Testis (tissue), 2 donors: ENCODE measurements at regions not wholly inside any gene's neighbourhood (a gene's known extent, or its start where the extent isn't known, plus 50 kb on each side); places are given as distances from the start of the nearest gene placed in this dataset.

Experiments used
- DNase-seq: peaks from one replicate; pipeline ENCODE4 v3.0.0-alpha.2; 2019
- H3K27ac ChIP-seq, 2 donors: fragments of 200-600 bp; sonication (generic); one replicate each; pipeline ENCODE4 v1.5.1; 2019
- H3K27me3 ChIP-seq: fragments of 200-600 bp; sonication (generic); one replicate; pipeline ENCODE4 v1.5.1; 2019
- H3K36me3 ChIP-seq: fragments of 200-600 bp; sonication (generic); one replicate; pipeline ENCODE4 v1.5.1; 2017; ENCODE audit warnings: low read depth; ENCODE audit errors: missing control alignments
- H3K4me1 ChIP-seq: fragments of 200-600 bp; sonication (generic); one replicate; pipeline ENCODE4 v1.5.1; 2019
- H3K4me3 ChIP-seq, 2 donors: fragments of 200-600 bp; sonication (generic); one replicate each; pipeline ENCODE4 v1.5.1; 2017 to 2019
- H3K9me3 ChIP-seq: fragments of 200-600 bp; sonication (generic); one replicate; pipeline ENCODE4 v1.5.1; 2017
- POLR2A ChIP-seq: fragments of 450-650 bp; IDR thresholded peaks from one replicate; pipeline ENCODE4 v1.6.1; 2017; ENCODE audit warnings: antibody characterized with exemption, mild to moderate bottlenecking, moderate library complexity
- WGBS, 2 donors: methylation state at CpG; one replicate each; pipeline ENCODE4 v1.1.5; 2018; 5-methylcytosine and 5-hydroxymethylcytosine counted together
- intact Hi-C: fragments of 100-400 bp; cut with DNase I; formaldehyde crosslinking; loops from one replicate; pipeline ENCODE4 v1.15.1; 2023; ENCODE audit warnings: low total_unique reads
- TF ChIP-seq, protein P1 (sequence below), 3 experiments: fragments of 450-650 bp in 2 of 3; fragments of 200-600 bp in 1 of 3; sonication (generic) in 1 of 3; IDR thresholded peaks; one replicate each; pipeline ENCODE4 v1.5.1; 2016 to 2019; ENCODE audit warnings: antibody characterized with exemption in 3 of 3, mild to moderate bottlenecking in 2 of 3, moderate library complexity in 1 of 3

DNA sequence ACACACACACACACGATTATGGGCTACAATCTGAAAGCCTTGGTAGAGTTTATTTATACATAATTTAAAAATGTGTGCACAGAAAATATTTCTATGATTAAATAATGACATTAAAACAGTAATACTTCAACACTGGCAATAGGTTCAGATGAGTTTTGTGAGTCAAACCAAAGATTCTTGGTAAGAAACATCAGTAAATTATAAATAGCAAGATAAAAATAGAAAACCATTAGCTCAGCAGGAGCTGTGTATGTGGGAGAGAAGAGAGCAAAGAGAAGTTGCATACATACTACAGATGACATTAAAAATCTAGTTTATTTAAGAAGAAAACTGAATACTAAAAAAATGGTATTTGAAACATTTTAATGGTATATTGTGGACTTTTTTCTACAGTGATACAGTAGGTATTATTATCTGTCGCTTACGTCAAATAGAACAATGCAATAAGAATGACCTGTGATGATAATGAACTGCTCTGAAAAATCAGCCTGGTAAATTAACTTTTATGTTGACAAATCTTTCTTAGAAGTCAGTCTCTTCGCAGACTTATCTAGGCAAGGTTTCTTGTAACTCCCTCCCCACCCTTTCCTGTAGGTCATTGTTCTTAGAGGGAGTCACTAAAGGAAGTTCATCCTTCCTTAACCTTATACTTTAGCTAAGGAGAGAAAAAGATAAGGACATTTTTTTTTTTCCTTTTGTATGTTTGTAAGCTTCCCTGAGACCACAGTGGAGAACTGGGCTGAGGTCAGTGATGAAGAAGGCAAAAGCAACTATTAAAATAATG, 149.3 kb downstream of the GJA1 start:
- DNase-seq, result no peak
- no peak for TF ChIP-seq POLR2A
- TF ChIP-seq, protein P1, sequence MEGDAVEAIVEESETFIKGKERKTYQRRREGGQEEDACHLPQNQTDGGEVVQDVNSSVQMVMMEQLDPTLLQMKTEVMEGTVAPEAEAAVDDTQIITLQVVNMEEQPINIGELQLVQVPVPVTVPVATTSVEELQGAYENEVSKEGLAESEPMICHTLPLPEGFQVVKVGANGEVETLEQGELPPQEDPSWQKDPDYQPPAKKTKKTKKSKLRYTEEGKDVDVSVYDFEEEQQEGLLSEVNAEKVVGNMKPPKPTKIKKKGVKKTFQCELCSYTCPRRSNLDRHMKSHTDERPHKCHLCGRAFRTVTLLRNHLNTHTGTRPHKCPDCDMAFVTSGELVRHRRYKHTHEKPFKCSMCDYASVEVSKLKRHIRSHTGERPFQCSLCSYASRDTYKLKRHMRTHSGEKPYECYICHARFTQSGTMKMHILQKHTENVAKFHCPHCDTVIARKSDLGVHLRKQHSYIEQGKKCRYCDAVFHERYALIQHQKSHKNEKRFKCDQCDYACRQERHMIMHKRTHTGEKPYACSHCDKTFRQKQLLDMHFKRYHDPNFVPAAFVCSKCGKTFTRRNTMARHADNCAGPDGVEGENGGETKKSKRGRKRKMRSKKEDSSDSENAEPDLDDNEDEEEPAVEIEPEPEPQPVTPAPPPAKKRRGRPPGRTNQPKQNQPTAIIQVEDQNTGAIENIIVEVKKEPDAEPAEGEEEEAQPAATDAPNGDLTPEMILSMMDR (IDR thresholded peaks at IDR 0.05), result no peak
- H3K4me3 ChIP-seq, result no peak overlapping the region
- H3K36me3 ChIP-seq, result no peaks in the 10 kb centered on the region
- no peaks in the 10 kb centered on the region for H3K9me3 ChIP-seq
- no peaks in the 10 kb centered on the region for H3K27me3 ChIP-seq
- no peak overlapping the region for H3K27ac ChIP-seq
- peaks cover 5% of the 10 kb centered on the region for H3K4me1 ChIP-seq
- 54 to 60% methylated on average over 4 of the region's 4 CpGs for WGBS, 2 donors
- intact Hi-C loops, result no loop called here

DNA sequence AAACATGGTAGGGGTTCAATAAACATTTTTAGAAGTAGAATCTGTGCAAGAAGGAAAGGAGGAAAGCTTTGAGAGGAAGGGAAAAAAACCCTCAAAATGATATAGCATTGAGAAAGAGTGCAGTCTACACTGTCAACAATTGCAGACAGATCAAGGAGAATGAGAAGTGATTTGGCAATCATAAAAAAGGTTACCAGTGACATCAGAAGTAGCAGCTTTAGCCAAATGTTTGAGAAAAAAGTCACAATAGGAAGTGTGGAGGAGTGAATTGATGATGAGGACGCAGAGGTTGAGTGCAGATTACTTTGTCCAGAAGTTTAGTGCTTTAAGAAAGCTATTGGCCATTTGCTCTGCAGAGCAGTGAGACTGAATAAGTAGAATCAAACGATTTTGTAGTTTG, 155.0 kb downstream of the GJA1 start:
- Histone ChIP-seq H3K36me3 (no peaks in the 10 kb centered on the region), H3K4me3 (no peak overlapping the region), H3K27ac (no peak overlapping the region), H3K9me3 (no peaks in the 10 kb centered on the region), H3K27me3 (no peaks in the 10 kb centered on the region), H3K4me1 (no peaks in the 10 kb centered on the region)
- 40 to 48% methylated on average over 2 of the region's 2 CpGs for WGBS, 2 donors
- TF ChIP-seq, protein P1 (IDR thresholded peaks at IDR 0.05), result no peak
- no peak for TF ChIP-seq POLR2A
- DNase-seq, result no peak
- intact Hi-C loops, result no loop called here

DNA sequence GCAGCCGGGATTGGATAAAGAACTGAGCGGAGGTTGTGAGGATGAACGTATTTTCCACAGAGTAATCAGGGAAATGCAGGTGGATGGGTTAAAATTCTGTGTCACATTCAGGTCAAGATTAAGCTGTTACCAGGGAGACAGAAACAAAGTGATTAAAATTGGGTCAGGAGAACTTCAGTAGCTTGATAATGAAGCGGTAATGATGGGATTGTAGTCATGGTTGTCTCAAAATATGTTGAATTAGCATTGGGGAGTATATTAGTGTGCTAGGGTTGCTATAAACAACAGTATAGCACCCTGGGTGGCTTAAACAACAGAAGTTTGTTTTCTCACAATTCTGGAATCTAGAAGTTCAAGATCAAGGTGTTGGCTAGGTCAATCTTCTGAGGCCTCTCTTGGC, 155.5 kb downstream of the GJA1 start:
- 61 to 81% methylated on average over 4 of the region's 4 CpGs for WGBS, 2 donors
- Histone ChIP-seq H3K4me1 (no peaks in the 10 kb centered on the region), H3K36me3 (no peaks in the 10 kb centered on the region), H3K9me3 (no peaks in the 10 kb centered on the region), H3K27ac (no peak overlapping the region), H3K4me3 (no peak overlapping the region), H3K27me3 (no peaks in the 10 kb centered on the region)
- no peak for DNase-seq
- no peak for TF ChIP-seq POLR2A
- TF ChIP-seq, protein P1 (IDR thresholded peaks at IDR 0.05), result no peak
- intact Hi-C loops, result no loop called here

DNA sequence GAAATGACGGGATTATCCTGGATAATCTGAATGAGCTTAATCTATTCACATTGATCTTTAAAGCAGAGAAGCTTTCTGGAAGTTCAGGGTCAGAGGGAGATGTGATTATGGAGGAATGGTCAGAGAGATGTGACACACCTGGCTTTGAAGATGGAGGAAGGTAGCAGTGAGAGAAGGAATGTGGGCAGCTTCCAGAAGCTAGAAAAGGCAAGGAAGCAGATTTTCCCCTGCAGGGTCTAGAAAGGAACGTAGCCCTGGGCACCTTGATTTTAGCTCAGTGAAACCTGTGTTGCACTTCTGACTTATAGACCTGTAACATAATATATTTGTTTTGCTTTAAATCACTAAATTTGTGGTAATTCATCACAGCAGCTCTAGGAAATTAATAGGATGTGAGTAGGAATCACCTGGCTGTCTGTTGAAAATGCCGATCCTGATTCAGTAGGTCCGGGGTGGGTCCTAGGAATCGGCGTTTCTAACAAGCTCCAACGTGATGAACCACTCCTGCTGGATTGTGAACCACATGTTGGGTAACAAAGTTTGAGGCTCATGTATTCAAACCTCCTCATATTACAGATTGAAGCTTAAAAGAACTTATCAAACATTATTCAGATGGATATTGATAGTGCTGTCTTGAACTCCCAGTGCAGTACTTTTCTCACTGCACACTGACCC, 157.0 kb downstream of the GJA1 start:
- 87 to 89% methylated on average over 7 of the region's 7 CpGs for WGBS, 2 donors
- Histone ChIP-seq H3K4me1 (no peaks in the 10 kb centered on the region), H3K36me3 (no peaks in the 10 kb centered on the region), H3K4me3 (no peak overlapping the region), H3K27ac (no peak overlapping the region), H3K27me3 (no peaks in the 10 kb centered on the region), H3K9me3 (no peaks in the 10 kb centered on the region)
- intact Hi-C loops, result no loop called here
- TF ChIP-seq, protein P1 (IDR thresholded peaks at IDR 0.05), result no peak
- no peak for TF ChIP-seq POLR2A
- no peak for DNase-seq
